HEK293 (cell line): ENCODE measurements at regions not wholly inside any gene's neighbourhood (a gene's known extent, or its start where the extent isn't known, plus 50 kb on each side); places are given as distances from the start of the nearest gene placed in this dataset.
A peak's percentile ranks its signal among the peaks of the same experiment; 100 is the strongest.

Experiments
- CTCF ChIA-PET: fragments of 350-600 bp; formaldehyde crosslinking; extraction: SDS; loops from one replicate; lab custom pipeline; 2021; ENCODE audit warnings: antibody characterized with exemption; lab: Yijun Ruan, JAX
- POLR2A ChIA-PET: fragments of 300-600 bp; formaldehyde crosslinking; extraction: SDS; loops from one replicate; lab custom pipeline; 2020; ENCODE audit warnings: antibody characterized with exemption, inconsistent platforms; lab: Yijun Ruan, JAX
- H3K27ac ChIP-seq: fragments of 200-500 bp; sonication (Bioruptor generic); 2 replicates; pipeline ENCODE4 v1.5.1; 2014; ENCODE audit warnings: low read depth, low read length, control low read depth, inconsistent platforms; ENCODE audit errors: extremely low read depth
- H3K36me3 ChIP-seq, 2 experiments: fragments of 200-500 bp in 1 of 2; sonication (Bioruptor generic) in 1 of 2; 1 replicate in 1 of 2; 2 replicates in 1 of 2; pipeline ENCODE4 v1.5.1; 2014 to 2017; ENCODE audit warnings: inconsistent platforms in 2 of 2, low read length in 2 of 2; ENCODE audit not compliant: control insufficient read depth in 2 of 2, insufficient read depth in 1 of 2
- H3K4me1 ChIP-seq: fragments of 200-500 bp; sonication (Bioruptor generic); 2 replicates; pipeline ENCODE4 v1.5.1; 2014; ENCODE audit warnings: mild to moderate bottlenecking, low read length, inconsistent platforms; ENCODE audit not compliant: control insufficient read depth, insufficient read depth
- H3K4me3 ChIP-seq: 2 replicates; pipeline ENCODE4 v1.5.1; 2011; ENCODE audit warnings: low read depth, mild to moderate bottlenecking, control low read depth, low read length, moderate library complexity
- H3K9me3 ChIP-seq: fragments of 200-500 bp; sonication (Bioruptor generic); 2 replicates; pipeline ENCODE4 v1.5.1; 2014; ENCODE audit warnings: low read depth, low read length, inconsistent platforms; ENCODE audit not compliant: control insufficient read depth, insufficient read depth
- GLIS2 ChIP-seq: fragments of 450-650 bp; formaldehyde crosslinking; IDR thresholded peaks from 2 replicates; pipeline ENCODE4 v1.5.1; 2016; ENCODE audit warnings: missing biosample characterization, missing genetic modification characterization
- HOXC10 ChIP-seq: sonication (generic); formaldehyde crosslinking; IDR thresholded peaks from 2 replicates; pipeline ENCODE4 v1.8.1; 2023; ENCODE audit warnings: mild to moderate bottlenecking, missing genetic modification reagents
- HOXD13 ChIP-seq: sonication (generic); formaldehyde crosslinking; IDR thresholded peaks from 2 replicates; pipeline ENCODE4 v1.8.0; 2022; ENCODE audit warnings: missing genetic modification reagents, borderline replicate concordance
- KLF10 ChIP-seq: fragments of 450-650 bp; IDR thresholded peaks from 2 replicates; pipeline ENCODE4 v1.5.1; 2018; ENCODE audit warnings: missing biosample characterization, mild to moderate bottlenecking, missing genetic modification characterization
- KLF9 ChIP-seq: fragments of 450-650 bp; formaldehyde crosslinking; IDR thresholded peaks from 2 replicates; pipeline ENCODE4 v1.5.1; 2016; ENCODE audit warnings: missing biosample characterization, missing genetic modification characterization, low read depth
- MYNN ChIP-seq: fragments of 450-650 bp; formaldehyde crosslinking; IDR thresholded peaks from 2 replicates; pipeline ENCODE4 v1.5.1; 2016; ENCODE audit warnings: missing biosample characterization, missing genetic modification characterization, borderline replicate concordance
- RBAK ChIP-seq: fragments of 450-650 bp; formaldehyde crosslinking; IDR thresholded peaks from 2 replicates; pipeline ENCODE4 v1.5.1; 2016; ENCODE audit warnings: missing biosample characterization, missing genetic modification characterization
- SP3 ChIP-seq: fragments of 450-650 bp; formaldehyde crosslinking; IDR thresholded peaks from 2 replicates; pipeline ENCODE4 v1.5.1; 2016; ENCODE audit warnings: missing biosample characterization, missing genetic modification characterization
- TRIM28 ChIP-seq: IDR thresholded peaks from 2 replicates; pipeline ENCODE4 v1.6.1; 2011; ENCODE audit warnings: low read length, control low read depth, borderline replicate concordance
- YY1 ChIP-seq: fragments of 450-650 bp; formaldehyde crosslinking; IDR thresholded peaks from 2 replicates; pipeline ENCODE4 v1.5.1; 2018; ENCODE audit warnings: missing biosample characterization, missing genetic modification characterization
- ZBTB6 ChIP-seq: fragments of 450-650 bp; formaldehyde crosslinking; IDR thresholded peaks from 2 replicates; pipeline ENCODE4 v1.5.1; 2017; ENCODE audit warnings: missing biosample characterization, missing genetic modification characterization
- ZBTB8A ChIP-seq: fragments of 450-650 bp; formaldehyde crosslinking; IDR thresholded peaks from 2 replicates; pipeline ENCODE4 v1.5.1; 2016; ENCODE audit warnings: missing biosample characterization, missing genetic modification characterization
- ZNF112 ChIP-seq: fragments of 450-650 bp; formaldehyde crosslinking; IDR thresholded peaks from 2 replicates; pipeline ENCODE4 v1.5.0; 2017; ENCODE audit warnings: missing biosample characterization, missing genetic modification characterization
- ZNF138 ChIP-seq: fragments of 450-650 bp; formaldehyde crosslinking; IDR thresholded peaks from 2 replicates; pipeline ENCODE4 v1.5.1; 2016; ENCODE audit warnings: missing biosample characterization, missing genetic modification characterization, borderline replicate concordance
- ZNF175 ChIP-seq: fragments of 450-650 bp; formaldehyde crosslinking; IDR thresholded peaks from 2 replicates; pipeline ENCODE4 v1.5.1; 2016; ENCODE audit warnings: missing biosample characterization, missing genetic modification characterization
- ZNF19 ChIP-seq: fragments of 450-650 bp; formaldehyde crosslinking; IDR thresholded peaks from 2 replicates; pipeline ENCODE4; 2016; ENCODE audit warnings: missing biosample characterization, missing genetic modification characterization, low read depth
- ZNF202 ChIP-seq: fragments of 450-650 bp; formaldehyde crosslinking; IDR thresholded peaks from 2 replicates; pipeline ENCODE4 v1.5.1; 2016; ENCODE audit warnings: missing biosample characterization, missing genetic modification characterization, borderline replicate concordance
- ZNF223 ChIP-seq: fragments of 450-650 bp; formaldehyde crosslinking; IDR thresholded peaks from 2 replicates; pipeline ENCODE4 v1.5.1; 2016; ENCODE audit warnings: missing biosample characterization, missing genetic modification characterization
- ZNF266 ChIP-seq: fragments of 450-650 bp; formaldehyde crosslinking; IDR thresholded peaks from 2 replicates; pipeline ENCODE4 v1.5.1; 2016; ENCODE audit warnings: missing biosample characterization, missing genetic modification characterization, low read depth
- ZNF354C ChIP-seq: fragments of 450-650 bp; formaldehyde crosslinking; IDR thresholded peaks from 2 replicates; pipeline ENCODE4 v1.5.1; 2016; ENCODE audit warnings: missing biosample characterization, missing genetic modification characterization, low read depth, borderline replicate concordance
- ZNF404 ChIP-seq: fragments of 450-650 bp; formaldehyde crosslinking; IDR thresholded peaks from 2 replicates; pipeline ENCODE4 v1.5.1; 2017; ENCODE audit warnings: missing biosample characterization, missing genetic modification characterization
- ZNF510 ChIP-seq: fragments of 450-650 bp; formaldehyde crosslinking; IDR thresholded peaks from 2 replicates; pipeline ENCODE4 v1.5.1; 2018; ENCODE audit warnings: mild to moderate bottlenecking, missing genetic modification characterization, missing biosample characterization; ENCODE audit not compliant: insufficient replicate concordance
- ZNF548 ChIP-seq: fragments of 450-650 bp; formaldehyde crosslinking; IDR thresholded peaks from 2 replicates; pipeline ENCODE4 v1.5.1; 2016; ENCODE audit warnings: missing biosample characterization, missing genetic modification characterization
- ZNF549 ChIP-seq: fragments of 450-650 bp; IDR thresholded peaks from 2 replicates; pipeline ENCODE4 v1.5.1; 2018; ENCODE audit warnings: missing biosample characterization, missing genetic modification characterization, mild to moderate bottlenecking, inconsistent platforms, moderate library complexity
- ZNF561 ChIP-seq: fragments of 450-650 bp; IDR thresholded peaks from 2 replicates; pipeline ENCODE4 v1.5.1; 2018; ENCODE audit warnings: missing biosample characterization, missing genetic modification characterization, borderline replicate concordance
- ZNF621 ChIP-seq: fragments of 450-650 bp; formaldehyde crosslinking; IDR thresholded peaks from 2 replicates; pipeline ENCODE4 v1.5.1; 2017; ENCODE audit warnings: missing biosample characterization, missing genetic modification characterization
- ZNF624 ChIP-seq: fragments of 450-650 bp; formaldehyde crosslinking; IDR thresholded peaks from 2 replicates; pipeline ENCODE4 v1.5.1; 2017; ENCODE audit warnings: missing biosample characterization, missing genetic modification characterization
- ZNF707 ChIP-seq: fragments of 450-650 bp; formaldehyde crosslinking; IDR thresholded peaks from 2 replicates; pipeline ENCODE4 v1.5.1; 2016; ENCODE audit warnings: missing biosample characterization, missing genetic modification characterization
- ZNF76 ChIP-seq: fragments of 450-650 bp; formaldehyde crosslinking; IDR thresholded peaks from 2 replicates; pipeline ENCODE4; 2016; ENCODE audit warnings: low read depth, missing biosample characterization, missing genetic modification characterization, borderline replicate concordance
- ZNF768 ChIP-seq: fragments of 450-650 bp; formaldehyde crosslinking; IDR thresholded peaks from 2 replicates; pipeline ENCODE4 v1.5.1; 2018; ENCODE audit warnings: missing biosample characterization, mild to moderate bottlenecking, missing genetic modification characterization
- ZNF776 ChIP-seq: fragments of 450-650 bp; formaldehyde crosslinking; IDR thresholded peaks from 2 replicates; pipeline ENCODE4 v1.5.0; 2017; ENCODE audit warnings: missing biosample characterization, missing genetic modification characterization, borderline replicate concordance
- ZSCAN23 ChIP-seq: fragments of 450-650 bp; formaldehyde crosslinking; IDR thresholded peaks from 2 replicates; pipeline ENCODE4 v1.5.1; 2016; ENCODE audit warnings: missing biosample characterization, missing genetic modification characterization

DNA sequence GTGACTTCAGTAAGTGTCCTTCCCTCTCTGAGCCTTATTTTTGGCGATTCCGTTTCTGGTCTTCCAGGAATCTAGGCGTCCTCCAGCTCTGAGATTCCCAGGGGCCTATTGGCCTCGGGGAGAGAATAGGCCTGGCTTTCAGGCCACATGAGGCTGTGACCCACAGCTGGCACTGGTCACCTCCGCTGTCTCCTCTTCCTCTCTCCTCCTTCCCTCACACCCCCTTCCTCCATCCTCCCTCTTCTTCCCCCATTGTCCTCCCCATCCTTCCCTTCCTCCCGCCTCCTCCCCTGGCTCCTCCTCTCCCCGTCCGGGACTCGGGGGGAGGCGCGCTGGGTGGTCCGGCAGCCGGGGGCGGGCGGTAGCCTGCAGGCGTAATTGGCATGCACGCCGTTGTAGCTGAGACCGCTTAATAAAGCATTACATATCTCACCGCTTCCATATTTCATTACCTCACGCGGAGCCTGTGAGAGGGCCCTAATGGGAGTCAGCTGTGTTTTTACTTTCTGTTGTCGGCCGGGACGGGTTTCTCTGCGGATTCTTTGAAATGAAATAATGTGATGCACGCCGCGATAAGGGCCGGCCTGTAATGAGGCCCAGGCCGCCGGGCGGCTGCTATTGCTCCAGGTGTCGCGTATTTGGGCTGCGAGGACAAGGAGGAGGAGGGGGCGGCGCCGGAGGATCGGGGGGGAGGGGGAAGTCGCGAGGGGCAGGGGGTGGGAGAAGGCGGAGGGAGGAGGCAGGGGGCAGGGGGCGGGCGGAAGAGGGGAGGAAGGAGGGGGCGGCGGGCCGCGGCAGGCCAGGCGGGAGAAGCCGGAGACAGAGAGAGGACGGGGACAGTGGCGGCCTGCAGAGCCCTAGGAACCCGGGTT, 95.3 kb downstream of the FOXD2 start (continued):
- TF ChIP-seq HOXD13 (CRISPR knock-in tag), result no peak
- TF ChIP-seq ZNF548 (tag by site-specific recombination), result no peak
- TF ChIP-seq ZNF621 (tag by site-specific recombination), result no peak
- TF ChIP-seq MYNN, result no peak
- TF ChIP-seq ZNF19, result no peak

DNA sequence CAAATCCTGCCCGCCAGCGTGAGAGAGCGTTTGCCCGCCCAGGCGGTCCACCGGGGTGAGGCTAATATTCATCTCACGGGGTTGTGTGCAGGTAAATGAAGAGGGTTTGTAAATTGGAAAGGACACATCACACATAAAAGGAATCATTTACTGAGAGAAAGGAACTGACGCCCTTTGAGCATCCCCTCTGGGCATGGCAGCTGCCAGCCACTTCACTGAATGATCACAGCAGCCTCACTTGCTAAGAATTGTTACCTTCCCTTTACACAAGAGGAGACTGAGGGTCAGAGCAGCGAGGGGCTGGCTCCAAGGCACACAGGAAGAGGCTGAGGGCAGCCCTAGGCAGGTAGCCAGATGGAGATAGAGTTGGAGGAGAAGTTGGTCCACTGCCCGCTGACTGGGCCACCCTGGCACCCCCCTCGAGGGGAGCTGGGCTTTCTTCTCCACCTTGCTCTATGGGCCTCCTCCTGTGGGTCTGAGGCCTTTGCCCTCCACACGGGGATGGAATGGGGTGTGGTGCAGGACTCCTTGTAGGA, 96.0 kb downstream of the FOXD2 start:
- TF ChIP-seq ZNF223, result 0 out of 2 replicates have a peak, but pooled peaks have one; percentile 16
- TF ChIP-seq ZNF768 (tag by site-specific recombination), result no peak
- CTCF ChIA-PET, result interaction anchor here (0.6 to 1.6 kb wide), 2 partner anchors 162 to 192 kb away, joined by 3 to 4 read pairs; no protein-coding TSS in a partner anchor
- POLR2A ChIA-PET, result no interaction called here
- H3K4me3 ChIP-seq, result no peak overlapping the region
- no peaks in the 10 kb centered on the region for H3K9me3 ChIP-seq
- H3K4me1 ChIP-seq, result peaks cover 23% of the 10 kb centered on the region
- peak overlapping the region; percentile 34; the same call in 1 of the 2 replicates for H3K27ac ChIP-seq
- H3K36me3 ChIP-seq, result no peaks in the 10 kb centered on the region

DNA sequence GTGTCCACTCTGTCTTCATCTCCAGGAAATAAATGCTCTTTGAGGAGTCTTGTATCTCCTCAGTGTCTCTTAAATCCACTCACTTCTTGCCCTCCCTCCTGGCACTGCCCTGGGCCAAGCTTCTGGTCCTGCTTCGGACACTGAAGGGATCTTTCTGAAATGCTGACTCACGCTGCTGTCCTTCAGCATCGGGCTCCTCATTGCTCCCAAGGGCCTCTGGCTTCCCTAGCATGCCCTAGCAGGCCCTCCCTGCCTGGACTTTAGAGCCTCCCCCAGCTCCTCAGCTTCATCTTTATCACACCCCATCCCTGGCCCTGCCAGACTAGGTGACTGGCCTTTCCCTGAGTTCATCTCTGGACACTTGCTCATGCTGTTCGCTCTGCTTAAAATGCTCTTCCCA, 96.6 kb downstream of the FOXD2 start:
- no peak overlapping the region for H3K4me3 ChIP-seq
- H3K9me3 ChIP-seq, result no peaks in the 10 kb centered on the region
- no peaks in the 10 kb centered on the region for H3K36me3 ChIP-seq
- POLR2A ChIA-PET, result no interaction called here
- CTCF ChIA-PET, result interaction anchor here (1.6 kb wide), 1 partner anchor 191 kb away, joined by 3 read pairs; no protein-coding TSS in a partner anchor
- H3K27ac ChIP-seq, result peak overlapping the region; percentile 34; the same call in 1 of the 2 replicates
- H3K4me1 ChIP-seq, result peaks cover 23% of the 10 kb centered on the region
- TF ChIP-seq ZBTB8A (tag by site-specific recombination) (peak; percentile 44; the same call in 1 of the 2 replicates), ZNF354C (tag by site-specific recombination) (no peak), ZNF561 (tag by site-specific recombination) (no peak), ZNF510 (no peak), ZNF776 (tag by site-specific recombination) (no peak), TRIM28 (peak; percentile 82), ZNF112 (tag by site-specific recombination) (no peak), SP3 (tag by site-specific recombination) (no peak)

DNA sequence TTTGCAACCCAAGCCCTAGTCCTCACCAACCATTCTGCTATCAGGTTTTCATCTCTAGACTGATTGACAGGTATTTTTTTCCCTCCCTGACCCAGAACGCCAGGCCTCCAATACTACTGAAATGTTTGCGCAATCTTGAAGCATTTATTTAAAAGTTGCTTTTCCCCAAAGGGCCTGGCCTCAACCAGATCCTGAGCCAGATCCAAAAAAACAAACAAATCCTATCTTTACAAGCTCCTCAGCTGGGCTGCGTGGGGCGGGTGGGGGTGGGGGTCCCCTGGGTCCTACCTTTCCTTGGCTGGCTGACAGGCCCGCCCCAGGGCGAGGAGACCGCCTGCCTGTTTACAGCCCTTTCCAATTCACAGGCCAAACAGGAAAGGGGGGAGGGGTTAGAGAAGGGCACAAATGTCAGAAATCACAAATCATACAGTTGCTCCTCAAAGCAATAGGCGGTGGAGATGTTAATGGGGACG, 98.8 kb downstream of the FOXD2 start:
- Histone ChIP-seq H3K36me3 (no peaks in the 10 kb centered on the region), H3K9me3 (no peaks in the 10 kb centered on the region), H3K4me1 (peaks cover 23% of the 10 kb centered on the region), H3K4me3 (no peak overlapping the region), H3K27ac (peak overlapping the region; percentile 81)
- ChIA-PET CTCF (no interaction called here), POLR2A (no interaction called here)
- no peak for TF ChIP-seq ZNF76 (tag by site-specific recombination)
- no peak for TF ChIP-seq ZNF549
- peak; percentile 58; the same call in 1 of the 2 replicates for TF ChIP-seq KLF10
- no peak for TF ChIP-seq RBAK (tag by site-specific recombination)
- no peak for TF ChIP-seq GLIS2 (tag by site-specific recombination)
- no peak for TF ChIP-seq ZNF138 (tag by site-specific recombination)
- no peak for TF ChIP-seq ZNF175
- no peak for TF ChIP-seq HOXC10
- TF ChIP-seq KLF9 (tag by site-specific recombination), result no peak
- TF ChIP-seq ZNF202, result no peak
- TF ChIP-seq ZBTB6 (tag by site-specific recombination), result no peak
- no peak for TF ChIP-seq ZNF624 (tag by site-specific recombination)
- TF ChIP-seq ZNF404 (tag by site-specific recombination), result no peak
- TF ChIP-seq ZNF707, result no peak
- no peak for TF ChIP-seq ZNF768 (tag by site-specific recombination)
- TF ChIP-seq ZNF266 (tag by site-specific recombination), result no peak
- no peak for TF ChIP-seq YY1 (tag by site-specific recombination)
- TF ChIP-seq ZSCAN23 (tag by site-specific recombination), result no peak
